Esophagus squamous epithelium (tissue), 4 donors: ENCODE measurements at regions not wholly inside any gene's neighbourhood (a gene's known extent, or its start where the extent isn't known, plus 50 kb on each side); places are given as distances from the start of the nearest gene placed in this dataset.

ENCODE experiments used
- CTCF ChIP-seq, 6 experiments: fragments of 450-650 bp in 4 of 6; fragments of 200-600 bp in 2 of 6; sonication (generic) in 2 of 6; IDR thresholded peaks; one replicate each; pipeline ENCODE4 v1.5.1; 2016 to 2019; ENCODE audit warnings: antibody characterized with exemption in 6 of 6, mild to moderate bottlenecking in 4 of 6, moderate library complexity in 4 of 6
- POLR2A ChIP-seq, 4 donors: fragments of 450-650 bp; IDR thresholded peaks; one replicate each; pipeline ENCODE4 v1.6.1; 2017; ENCODE audit warnings: antibody characterized with exemption in 4 of 4, mild to moderate bottlenecking in 4 of 4, moderate library complexity in 3 of 4

GRCh38 chr5:170444969-170445505 lies 55.9 kb upstream of the KCNMB1 start:
- TF ChIP-seq POLR2A (IDR thresholded peaks at IDR 0.05) (no peak), CTCF (IDR thresholded peaks at IDR 0.05) (no peak)
